ENCODE measurements at regions not wholly inside any gene's neighbourhood (a gene's known extent, or its start where the extent isn't known, plus 50 kb on each side); places are given as distances from the start of the nearest gene placed in this dataset.

DNA sequence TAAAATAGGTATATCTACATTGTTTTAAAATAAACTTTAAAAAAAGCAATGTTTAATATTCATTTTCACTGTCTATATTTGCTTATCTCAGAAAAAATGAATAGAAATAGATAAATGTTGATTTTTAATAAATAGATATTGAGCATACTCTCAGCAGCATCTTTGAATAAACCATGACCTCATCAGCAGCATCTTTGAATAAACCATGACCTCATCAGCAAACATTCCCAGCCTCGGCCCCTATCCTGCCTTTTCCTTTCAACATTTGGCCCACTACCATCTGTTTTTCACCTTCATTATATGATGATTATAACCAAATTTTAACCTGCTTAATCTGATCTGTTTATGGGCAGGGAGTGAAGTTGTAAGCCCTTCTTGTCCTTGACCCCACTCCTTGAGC, 148.7 kb upstream of the SAMSN1 start:
- TF ChIP-seq CTCF (IDR thresholded peaks at IDR 0.05) (no peak), POLR2A (IDR thresholded peaks at IDR 0.05) (no peak)
